Body of pancreas (tissue), 4 donors: ENCODE measurements at regions not wholly inside any gene's neighbourhood (a gene's known extent, or its start where the extent isn't known, plus 50 kb on each side); places are given as distances from the start of the nearest gene placed in this dataset. TPM values are rescaled to one million over a fixed set of nuclear protein-coding genes. Genes with fewer than 3 reads are reported as not detected.

Experiments
- ATAC-seq: fragments of 150-250 bp; one replicate; pipeline ENCODE4 v1.9.1; 2016
- DNase-seq, 4 donors: peaks; one replicate each; pipeline ENCODE4 v3.0.0-alpha.2; 2019
- H3K27ac ChIP-seq, 4 donors: fragments of 200-600 bp; sonication (generic); 1 replicate in 3 of 4; 2 replicates in 1 of 4; pipeline versions ENCODE4 v1.5.1 to v1.6.1; 2016 to 2019; ENCODE audit warnings: mild to moderate bottlenecking in 1 of 4, mixed read lengths in 1 of 4, moderate library complexity in 1 of 4
- H3K27me3 ChIP-seq, 2 donors: fragments of 200-600 bp; sonication (generic); one replicate each; pipeline ENCODE4 v1.6.0; 2016; ENCODE audit warnings: mild to moderate bottlenecking in 1 of 2
- H3K36me3 ChIP-seq, 2 donors: fragments of 200-600 bp; sonication (generic); replicated peaks in 1 of 2; 2 replicates each; pipeline ENCODE4 v1.5.1; 2016; ENCODE audit warnings: low read depth in 2 of 2; ENCODE audit not compliant: insufficient read depth in 1 of 2
- H3K4me1 ChIP-seq: fragments of 200-600 bp; sonication (generic); one replicate; pipeline ENCODE4 v1.6.0; 2016
- H3K4me3 ChIP-seq, 2 donors: fragments of 200-600 bp; sonication (generic); 1 replicate in 1 of 2; 2 replicates in 1 of 2; pipeline ENCODE4 v1.5.1; 2016 to 2019
- H3K9me3 ChIP-seq, 3 donors: fragments of 200-600 bp; sonication (generic); 1 replicate in 2 of 3; 2 replicates in 1 of 3; pipeline ENCODE4 v1.5.1; 2016
- CTCF ChIP-seq, 7 experiments: fragments of 450-650 bp in 4 of 7; fragments of 200-600 bp in 3 of 7; sonication (generic) in 3 of 7; IDR thresholded peaks; one replicate each; pipeline ENCODE4 v1.5.1; 2016 to 2019; ENCODE audit warnings: antibody characterized with exemption in 7 of 7
- POLR2A ChIP-seq, 3 donors: fragments of 450-650 bp; IDR thresholded peaks; one replicate each; pipeline ENCODE4 v1.6.1; 2016; ENCODE audit warnings: antibody characterized with exemption in 3 of 3, mild to moderate bottlenecking in 2 of 3
- WGBS, 2 donors: methylation state at CpG; one replicate each; pipeline ENCODE4 v1.1.5; 2017; 5-methylcytosine and 5-hydroxymethylcytosine counted together
- intact Hi-C: fragments of 100-400 bp; cut with DNase I; formaldehyde crosslinking; loops from one replicate; pipeline ENCODE4 v1.15.1; 2023
- small RNA-seq: library from RNA; depleted of rRNA; stranded (forward); fragments of <200 nt; gene quantifications from one replicate; pipeline ENCODE3, GENCODE V24; 2016

- DNase-seq, result no peak
- Histone ChIP-seq H3K27me3 (no peaks in the 10 kb centered on the region), H3K9me3 (no peaks in the 10 kb centered on the region), H3K4me3 (no peak overlapping the region), H3K36me3 (no peaks in the 10 kb centered on the region), H3K4me1 (no peaks in the 10 kb centered on the region), H3K27ac (no peak overlapping the region)
- 53 to 55% methylated on average over 1 of the region's 1 CpG for WGBS, 2 donors
- no peak for ATAC-seq
- TF ChIP-seq POLR2A (IDR thresholded peaks at IDR 0.05) (no peak), CTCF (IDR thresholded peaks at IDR 0.05) (no peak)
- intact Hi-C loops, result no loop called here
These were observed 64.7 kb upstream of the PCDH10 start for GRCh38 chr4:133084421-133084820.

- intact Hi-C loops, result no loop called here
- Histone ChIP-seq H3K4me1 (no peaks in the 10 kb centered on the region), H3K9me3 (no peaks in the 10 kb centered on the region), H3K4me3 (no peak overlapping the region), H3K36me3 (no peaks in the 10 kb centered on the region), H3K27me3 (no peaks in the 10 kb centered on the region), H3K27ac (no peak overlapping the region)
- no peak for DNase-seq
- TF ChIP-seq CTCF (IDR thresholded peaks at IDR 0.05), result no peak
- no peak for TF ChIP-seq POLR2A (IDR thresholded peaks at IDR 0.05)
- WGBS, 2 donors, result 64 to 70% methylated on average over 2 of the region's 2 CpGs
- no peak for ATAC-seq
These were observed 53.5 kb upstream of the PCDH10 start for GRCh38 chr4:133095591-133095990.

GRCh38 chr4:133096972-133097371 lies 52.1 kb upstream of the PCDH10 start:
- H3K27me3 ChIP-seq, result no peaks in the 10 kb centered on the region
- TF ChIP-seq CTCF (IDR thresholded peaks at IDR 0.05) (no peak), POLR2A (IDR thresholded peaks at IDR 0.05) (no peak)
- H3K4me1 ChIP-seq, result no peaks in the 10 kb centered on the region
- intact Hi-C loops, result no loop called here
- DNase-seq (no peak), ATAC-seq (no peak)
- H3K9me3 ChIP-seq, result no peaks in the 10 kb centered on the region
- H3K4me3 ChIP-seq, result no peak overlapping the region
- 11 to 19% methylated on average over 1 of the region's 1 CpG for WGBS, 2 donors
- H3K36me3 ChIP-seq, result no peaks in the 10 kb centered on the region
- no peak overlapping the region for H3K27ac ChIP-seq

Small RNAs in the stretch of these regions (small RNA-seq; reads per million reads assigned to genes)
- not detected for gene AC096711.1
